ENCODE measurements at regions not wholly inside any gene's neighbourhood (a gene's known extent, or its start where the extent isn't known, plus 50 kb on each side); places are given as distances from the start of the nearest gene placed in this dataset.
"Not testable (repeated sequence)": the region's sequence is repeated elsewhere in the genome, so short reads cannot be mapped to it uniquely, and the experiment has no call there.

DNA sequence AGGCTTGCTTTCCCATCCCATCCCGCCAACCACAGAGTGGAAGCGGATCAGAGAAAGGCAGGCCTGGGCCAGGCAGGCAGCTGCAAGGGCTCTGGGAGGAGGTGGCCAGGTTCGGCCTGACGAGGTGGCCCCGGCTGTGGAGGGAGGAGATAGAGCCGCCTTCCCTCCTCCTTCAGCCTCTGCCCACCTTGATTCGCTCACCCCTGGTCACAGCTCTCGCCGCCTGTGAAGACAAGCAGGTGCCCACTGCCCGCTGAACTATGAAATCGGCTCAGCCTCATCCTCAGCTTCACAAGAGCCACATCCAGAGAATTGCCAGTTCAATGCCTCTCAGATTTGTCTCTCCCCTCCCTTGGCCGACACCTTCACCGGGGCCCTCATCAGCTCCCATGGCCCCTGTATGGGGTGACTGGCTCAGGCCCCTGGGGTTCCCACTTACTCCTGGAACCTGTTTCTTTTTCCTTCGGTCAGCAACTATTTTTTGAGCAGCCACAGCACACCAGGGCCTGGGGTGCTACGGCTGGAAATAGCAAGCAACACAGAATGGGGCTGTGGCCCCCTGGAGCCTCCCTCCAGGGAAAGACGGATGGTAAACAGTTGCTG lies 80.0 kb upstream of the CHST15 start:
- DNase-seq (ENCODE audit: low read depth in 4 of 4, low spot score in 3 of 4): no peak

DNA sequence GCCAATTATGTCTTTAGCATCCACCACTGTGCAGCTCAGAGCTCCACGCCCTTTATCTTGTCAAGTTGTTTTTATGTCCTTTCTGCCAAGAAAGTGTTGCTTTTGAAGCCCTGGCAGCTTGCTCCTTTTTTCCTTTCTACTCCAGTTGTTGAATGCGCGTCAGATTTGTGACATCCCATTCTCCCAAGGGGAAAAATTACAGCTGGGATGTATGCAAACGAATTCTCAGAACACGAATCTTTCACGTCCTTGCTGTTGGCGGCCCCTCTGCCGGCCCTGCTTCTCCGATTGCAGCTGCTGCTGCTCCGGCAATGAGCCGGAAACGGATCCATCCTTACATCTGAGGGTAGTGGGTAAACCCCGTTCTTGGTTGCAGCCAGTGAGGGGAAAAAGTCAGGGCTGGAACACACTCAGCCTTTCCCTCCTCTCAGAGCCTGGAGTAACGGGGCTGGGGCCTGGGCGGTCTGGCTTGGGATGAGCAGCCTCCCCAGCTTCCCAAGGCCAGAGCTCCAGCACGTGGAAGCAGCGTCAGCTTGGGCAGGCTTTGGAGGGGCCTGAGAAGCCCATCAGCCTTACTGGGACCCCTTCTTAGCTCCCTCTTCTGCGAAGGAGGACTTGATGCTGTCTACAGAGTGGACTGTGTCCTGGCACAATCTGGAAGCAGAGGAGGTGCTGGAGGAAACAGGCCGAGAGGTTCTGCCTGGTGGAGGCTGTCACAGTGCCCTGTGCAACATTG lies 79.0 kb upstream of the CHST15 start:
- no peak for DNase-seq (ENCODE audit: low read depth in 4 of 4, low spot score in 3 of 4)

DNA sequence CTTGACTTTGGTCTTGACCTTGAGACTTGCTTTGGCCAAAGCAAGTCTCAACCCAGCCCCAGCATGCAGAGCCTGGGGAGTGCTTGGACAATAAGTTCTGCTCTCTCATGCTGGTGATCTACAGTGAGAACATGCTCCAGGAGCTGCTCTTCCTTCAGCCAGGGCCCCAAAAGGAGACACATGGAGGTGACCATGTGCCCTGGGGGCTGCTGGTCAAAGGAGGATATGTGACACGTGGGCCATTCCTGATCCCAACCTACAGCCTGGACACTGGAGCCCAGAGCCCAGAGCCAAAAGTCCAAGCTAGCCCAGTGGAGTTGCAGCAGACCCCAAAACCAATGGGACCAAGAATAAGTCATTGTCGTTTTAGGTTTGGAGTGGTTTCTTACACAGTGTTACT lies 78.2 kb upstream of the CHST15 start:
- DNase-seq (ENCODE audit: low read depth in 4 of 4, low spot score in 3 of 4): no peak

DNA sequence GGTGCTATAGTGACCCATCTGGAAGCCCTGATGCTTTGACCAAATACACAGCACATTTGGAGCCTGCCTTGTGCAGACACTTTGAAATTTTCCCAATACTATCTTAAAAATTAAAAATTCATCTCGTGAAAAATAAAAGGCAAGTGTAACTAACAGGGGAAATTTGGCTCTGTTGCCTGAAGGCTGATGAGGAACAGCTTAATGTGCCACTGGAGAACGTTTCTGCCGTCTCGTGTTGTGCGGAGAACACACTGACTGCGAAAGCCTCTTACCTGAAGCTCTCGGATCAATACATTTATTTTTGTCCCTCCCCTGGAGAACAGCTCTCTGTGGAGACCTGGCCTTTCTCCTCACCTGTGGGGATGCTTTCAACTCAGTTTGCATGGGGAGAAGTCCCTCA lies 77.2 kb upstream of the CHST15 start:
- no peak for DNase-seq (ENCODE audit: low read depth in 4 of 4, low spot score in 3 of 4)

DNA sequence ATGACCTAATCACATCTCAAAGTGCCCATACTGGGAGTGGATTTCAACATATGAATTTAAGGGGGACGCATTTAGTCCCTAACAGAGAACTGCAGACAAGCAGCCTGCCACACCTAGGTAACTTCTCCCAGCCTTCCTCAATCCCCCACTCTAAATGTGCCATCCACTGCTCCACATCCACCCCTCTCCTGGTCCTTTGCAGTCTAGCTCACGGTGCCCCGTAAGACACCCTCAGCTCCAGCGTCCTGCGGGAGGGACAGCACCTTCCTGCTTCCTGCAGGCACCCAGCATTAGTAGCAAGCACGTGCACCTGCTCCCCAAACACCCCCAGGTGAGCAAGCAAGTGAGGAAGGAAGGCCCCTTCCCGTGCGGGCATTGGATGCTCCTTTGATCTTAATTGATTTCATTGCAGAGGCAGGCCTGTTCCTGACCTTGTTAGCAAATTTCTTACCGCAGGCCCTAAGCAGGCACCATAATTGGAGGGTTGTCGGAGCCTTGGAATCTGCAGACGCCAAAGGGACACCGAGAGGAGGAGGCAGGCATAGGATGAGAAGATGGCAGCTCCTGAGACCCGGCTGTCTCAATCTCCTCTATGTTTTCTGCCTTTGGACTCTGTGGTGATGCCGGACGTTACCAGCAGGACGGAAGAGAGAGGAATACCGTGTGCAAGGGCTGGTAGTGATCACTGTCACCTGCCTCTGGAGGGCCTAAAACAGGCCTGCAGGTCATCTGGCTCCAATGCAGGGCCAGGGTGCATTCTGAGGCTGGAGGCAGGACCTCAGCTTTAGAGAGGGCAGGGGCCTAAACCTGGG lies 75.8 kb upstream of the CHST15 start:
- no peak for DNase-seq (ENCODE audit: low read depth in 4 of 4, low spot score in 3 of 4)

DNA sequence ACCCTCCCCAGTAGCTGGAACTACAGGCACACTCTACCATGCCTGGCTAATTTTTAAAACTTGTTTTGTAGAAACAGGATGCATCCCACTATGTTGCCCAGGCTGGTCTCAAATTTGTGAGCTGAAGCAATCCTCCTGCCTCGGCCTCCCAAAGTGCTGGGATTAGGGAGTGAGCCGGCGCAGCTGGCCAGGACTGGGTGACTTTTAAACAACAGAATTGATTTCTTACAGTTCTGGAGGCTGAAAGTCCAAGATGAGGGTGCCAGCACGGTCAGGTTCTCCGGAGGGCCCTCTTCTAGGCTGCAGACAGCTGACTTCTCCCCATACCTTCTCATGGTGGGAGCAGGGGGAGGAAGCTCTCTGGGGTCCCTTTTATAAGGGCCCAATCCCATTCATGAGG lies 75.2 kb upstream of the CHST15 start:
- DNase-seq (ENCODE audit: low read depth in 4 of 4, low spot score in 3 of 4): no peak

DNA sequence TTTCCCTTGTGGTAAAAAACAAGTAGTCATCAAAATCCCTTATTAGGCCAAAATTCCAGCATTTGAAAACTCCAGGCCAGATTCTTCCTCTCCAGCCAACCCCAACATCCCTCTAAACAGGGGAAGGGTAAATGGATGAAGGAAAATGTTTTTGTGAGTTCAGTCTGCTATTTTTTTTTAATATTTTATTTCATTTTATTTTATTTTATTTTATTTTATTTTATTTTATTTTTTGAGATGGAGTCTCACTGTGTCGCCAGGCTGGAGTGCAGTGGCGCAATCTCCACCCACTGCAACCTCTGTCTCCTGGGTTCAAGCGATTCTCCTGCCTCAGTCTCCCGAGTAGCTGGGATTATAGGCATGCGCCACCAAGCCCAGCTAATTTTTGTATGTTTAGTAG lies 74.5 kb upstream of the CHST15 start:
- not testable (repeated sequence) for DNase-seq (ENCODE audit: low read depth in 4 of 4, low spot score in 3 of 4)

DNA sequence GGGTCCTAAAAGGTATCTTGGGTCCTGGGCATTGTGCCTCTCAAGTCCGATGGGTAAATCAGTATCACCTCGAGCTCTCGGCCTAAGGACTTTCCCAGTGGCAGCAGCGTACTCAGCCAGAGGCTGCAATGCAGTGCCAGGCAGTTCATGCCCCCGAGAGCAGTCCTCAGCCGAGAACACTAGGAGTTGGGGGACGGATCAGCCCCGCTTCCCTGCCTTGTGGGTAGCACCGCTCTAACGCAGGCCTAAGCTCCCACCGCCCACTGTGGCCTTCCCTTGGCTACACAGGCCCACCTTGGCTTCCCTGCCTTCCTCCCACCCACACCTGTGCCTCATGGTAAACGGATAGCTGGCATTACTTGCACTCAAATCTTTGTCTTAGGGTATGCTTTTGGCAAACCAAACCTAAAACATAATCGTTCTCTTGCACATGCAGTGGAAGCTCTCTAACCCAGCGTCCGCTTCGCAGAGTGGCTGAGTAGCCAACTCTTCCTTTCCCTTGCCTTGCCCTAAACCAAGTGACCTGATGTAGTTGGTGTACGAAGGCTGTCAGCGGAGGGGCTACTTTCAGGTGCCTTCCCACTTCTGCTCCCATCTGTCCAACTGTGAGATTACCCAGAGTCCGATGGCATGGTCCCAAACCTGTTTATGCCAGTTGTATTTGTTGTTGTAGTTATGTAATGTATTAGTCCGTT lies 73.2 kb upstream of the CHST15 start:
- no peak for DNase-seq (ENCODE audit: low read depth in 4 of 4, low spot score in 3 of 4)

DNA sequence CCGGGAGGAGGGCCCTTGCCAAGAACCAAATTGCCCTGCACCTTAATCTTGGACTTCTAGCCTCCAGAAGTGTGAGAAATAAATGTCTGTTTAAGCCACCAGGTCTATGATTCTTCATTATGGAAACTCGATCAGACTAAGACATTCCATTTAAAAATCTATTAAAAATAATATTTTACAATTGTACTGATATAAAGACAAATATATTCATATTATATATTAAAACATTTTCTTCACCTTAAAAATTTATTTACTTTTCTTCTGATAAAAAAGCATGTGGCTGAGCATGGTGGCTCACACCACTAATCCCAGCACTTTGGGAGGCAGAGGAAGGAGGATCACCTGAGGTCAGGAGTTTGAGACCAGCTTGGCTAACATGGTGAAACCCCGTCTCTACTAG lies 72.4 kb upstream of the CHST15 start:
- DNase-seq (ENCODE audit: low read depth in 4 of 4, low spot score in 3 of 4): no peak

DNA sequence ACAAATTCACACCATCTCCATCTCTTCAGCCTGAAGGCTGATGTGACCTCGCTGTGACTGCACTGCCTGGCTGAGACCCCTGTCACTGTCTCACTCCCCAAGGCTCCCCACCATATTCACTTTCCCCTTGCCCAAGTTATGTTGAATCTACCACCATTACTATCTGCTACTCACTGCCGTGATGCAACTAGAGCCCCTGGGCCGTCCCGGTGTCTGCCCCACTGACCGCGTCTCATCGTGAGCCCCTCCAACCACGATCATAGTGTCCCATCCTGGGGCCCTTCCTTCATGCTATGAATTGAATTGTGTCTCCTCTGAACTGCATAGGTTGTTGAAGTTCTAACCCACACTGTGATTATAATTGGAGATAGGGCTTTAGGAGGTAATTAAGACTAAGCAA lies 71.9 kb upstream of the CHST15 start:
- DNase-seq (ENCODE audit: low read depth in 4 of 4, low spot score in 3 of 4): no peak

DNA sequence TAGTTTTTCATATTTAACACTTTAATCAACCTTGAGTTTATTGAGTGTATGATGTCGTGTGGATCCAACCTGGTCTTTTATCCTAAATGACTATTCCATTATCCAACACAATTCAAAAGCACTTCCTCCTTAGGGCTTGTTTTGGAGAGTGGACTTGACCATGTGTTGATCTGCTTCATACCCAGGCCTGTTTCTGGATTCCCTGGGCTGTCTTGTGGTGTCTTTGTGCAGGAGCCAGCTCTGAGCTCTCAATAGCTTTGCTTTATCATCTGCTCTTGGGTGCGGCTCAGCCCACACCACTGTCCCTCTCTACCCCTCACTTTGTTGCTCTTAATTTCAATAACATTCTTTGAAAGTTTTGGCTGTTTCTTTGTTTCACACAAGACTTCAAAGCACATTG lies 70.9 kb upstream of the CHST15 start:
- DNase-seq (ENCODE audit: low read depth in 4 of 4, low spot score in 3 of 4): no peak

DNA sequence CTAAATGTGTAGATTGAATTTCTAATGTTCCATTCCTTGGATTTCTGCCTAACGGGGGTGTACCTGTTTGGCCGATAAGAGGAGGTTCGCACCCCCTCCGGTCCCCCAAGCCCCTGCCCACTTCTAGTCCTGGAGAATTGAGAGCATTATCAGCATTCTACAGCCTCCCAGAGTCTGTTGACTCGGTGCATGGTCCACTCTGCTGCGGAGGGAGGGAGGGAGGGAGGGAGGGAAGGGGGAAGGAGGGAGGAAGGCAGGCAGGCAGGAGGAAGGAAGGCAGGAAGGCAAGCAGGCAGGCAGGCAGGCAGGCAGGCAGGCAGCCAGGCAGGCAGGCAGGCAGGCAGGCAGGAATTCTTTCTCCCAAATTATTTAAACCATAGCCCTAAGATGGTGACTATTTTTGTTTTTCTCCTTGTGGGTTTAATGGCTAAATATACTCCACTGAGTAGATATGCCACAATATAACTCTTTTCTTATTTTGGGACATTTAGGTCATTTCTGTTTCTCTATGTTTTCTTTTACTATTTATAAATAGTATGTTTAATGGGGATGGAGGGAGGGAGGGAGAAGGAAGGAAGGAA lies 69.5 kb upstream of the CHST15 start:
- DNase-seq (ENCODE audit: low read depth in 4 of 4, low spot score in 3 of 4): no peak

DNA sequence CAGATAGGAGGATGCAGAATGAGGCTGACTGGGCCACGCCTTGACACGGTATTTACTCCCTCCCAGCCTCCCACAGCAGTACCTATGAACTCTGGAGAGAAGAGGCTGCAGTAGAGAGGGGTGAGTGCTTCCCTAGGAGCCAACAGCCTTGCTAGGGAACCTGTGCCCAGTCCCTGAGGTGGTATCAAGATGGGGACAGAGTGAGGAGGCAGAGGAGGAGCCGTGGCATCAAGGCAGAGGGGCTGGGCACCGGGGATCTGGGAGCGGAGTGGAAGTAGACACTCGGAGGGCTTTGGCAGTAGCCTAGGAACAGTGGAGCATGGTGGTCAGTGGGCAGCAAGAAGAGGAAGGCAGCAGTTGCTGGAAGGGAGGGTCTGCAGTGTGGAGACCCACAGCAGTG lies 68.7 kb upstream of the CHST15 start:
- no peak for DNase-seq (ENCODE audit: low read depth in 4 of 4, low spot score in 3 of 4)

DNA sequence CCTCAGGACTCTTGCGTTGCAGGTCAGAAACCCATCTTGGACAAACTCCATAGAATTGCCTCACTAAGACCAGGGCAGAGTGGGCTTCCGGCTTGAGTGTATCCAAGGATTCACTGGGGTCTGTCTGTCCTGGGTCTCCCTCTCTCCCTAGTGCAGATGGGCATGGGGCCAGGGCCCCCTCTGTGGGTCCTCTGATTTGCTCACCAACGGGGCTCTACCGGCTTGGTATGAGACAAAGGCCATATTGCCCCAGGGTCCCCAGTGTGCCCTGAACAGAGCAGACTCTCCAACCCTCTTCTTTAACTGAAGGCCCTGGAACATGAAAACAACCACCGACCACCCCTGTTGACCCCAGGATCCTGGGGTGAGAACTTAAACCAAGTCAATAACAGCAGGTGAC lies 68.2 kb upstream of the CHST15 start:
- DNase-seq (ENCODE audit: low read depth in 4 of 4, low spot score in 3 of 4): no peak

DNA sequence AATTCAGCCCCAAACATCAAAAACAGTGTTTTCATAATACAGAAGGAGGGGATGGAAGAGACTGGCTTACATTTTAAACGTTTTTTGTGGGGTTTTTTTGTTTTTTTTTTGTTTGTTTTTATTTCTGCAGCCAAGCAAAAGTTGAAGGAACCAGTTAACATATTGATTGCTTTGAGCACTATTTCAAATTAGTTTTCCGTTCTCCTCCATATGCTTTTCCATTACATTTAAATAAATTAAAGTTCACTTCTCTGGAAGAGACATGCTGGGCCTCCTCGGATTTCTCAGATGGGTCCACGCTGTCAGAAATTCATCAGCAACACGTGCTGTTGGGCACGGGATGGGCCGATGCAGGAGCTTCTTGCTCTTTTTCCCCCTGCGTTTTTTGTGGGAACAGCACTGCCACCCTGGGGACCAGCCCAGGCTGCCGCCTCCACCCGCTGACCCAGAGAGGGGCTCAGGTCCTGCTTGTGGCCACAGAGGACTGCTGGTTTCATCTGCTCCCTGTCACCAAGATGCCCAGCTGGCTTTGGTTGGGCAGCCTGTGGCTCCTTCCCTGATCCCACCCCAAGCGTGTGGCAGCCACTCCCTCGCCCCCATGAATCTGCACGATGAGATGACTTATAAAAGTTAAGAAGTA lies 67.7 kb upstream of the CHST15 start:
- no peak for DNase-seq (ENCODE audit: low read depth in 4 of 4, low spot score in 3 of 4)

DNA sequence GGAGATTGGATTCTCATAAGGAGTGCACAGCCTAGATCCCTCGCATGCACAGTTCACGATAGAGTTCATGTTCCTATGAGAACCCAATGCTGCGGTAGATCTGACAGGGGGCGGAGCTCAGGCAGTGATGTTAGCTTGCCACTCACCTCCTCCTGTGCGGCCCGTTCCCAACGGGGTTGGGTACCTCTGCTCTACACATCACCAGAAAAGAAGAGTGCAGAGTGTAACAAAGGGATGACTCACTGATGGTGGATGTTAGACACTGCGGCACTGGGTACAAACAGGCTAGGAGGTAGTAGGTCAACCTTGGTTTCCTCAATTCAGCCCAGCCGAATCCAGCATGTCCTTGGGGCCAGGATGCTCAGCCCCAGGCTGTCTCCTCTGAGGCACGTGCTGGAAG lies 66.8 kb upstream of the CHST15 start:
- no peak for DNase-seq (ENCODE audit: low read depth in 4 of 4, low spot score in 3 of 4)

DNA sequence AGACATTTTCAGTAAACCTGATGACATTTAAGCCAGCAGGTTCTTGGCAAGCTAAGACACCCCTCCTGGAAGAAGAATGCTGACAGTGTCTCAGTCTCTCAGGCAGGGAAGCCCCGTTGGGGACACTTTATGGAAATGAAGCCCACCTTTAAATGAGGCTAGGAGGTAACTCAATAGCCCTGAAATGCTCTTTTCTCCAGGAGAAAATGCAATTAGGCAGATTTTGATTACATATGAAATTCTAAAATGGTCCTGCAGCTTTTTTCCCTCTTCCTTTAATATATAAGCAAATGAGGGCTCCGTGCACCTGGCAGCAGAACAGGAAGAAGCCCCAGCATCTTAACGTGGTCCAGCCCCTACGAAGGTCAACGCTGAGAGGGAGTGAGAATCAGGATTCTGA lies 65.8 kb upstream of the CHST15 start:
- no peak for DNase-seq (ENCODE audit: low read depth in 4 of 4, low spot score in 3 of 4)

DNA sequence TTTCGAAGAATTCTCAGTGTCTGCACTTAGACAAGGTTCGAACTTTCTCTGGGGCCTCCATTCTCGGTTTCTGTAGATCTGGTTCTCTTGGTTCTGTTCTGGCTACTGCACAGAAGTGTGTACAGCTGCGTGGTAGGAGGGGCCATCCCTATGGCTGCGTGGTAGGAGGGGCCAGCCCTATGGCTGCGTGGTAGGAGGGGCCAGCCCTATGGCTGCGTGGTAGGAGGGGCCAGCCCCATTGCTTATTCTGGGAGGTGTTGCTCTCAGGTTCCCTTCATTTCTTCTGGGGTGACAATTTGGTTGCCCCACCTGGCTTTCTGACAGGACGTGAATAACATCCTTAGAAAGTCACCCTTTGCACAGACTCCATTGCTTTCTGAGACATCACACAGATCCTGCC lies 65.2 kb upstream of the CHST15 start:
- DNase-seq (ENCODE audit: low read depth in 4 of 4, low spot score in 3 of 4): no peak

DNA sequence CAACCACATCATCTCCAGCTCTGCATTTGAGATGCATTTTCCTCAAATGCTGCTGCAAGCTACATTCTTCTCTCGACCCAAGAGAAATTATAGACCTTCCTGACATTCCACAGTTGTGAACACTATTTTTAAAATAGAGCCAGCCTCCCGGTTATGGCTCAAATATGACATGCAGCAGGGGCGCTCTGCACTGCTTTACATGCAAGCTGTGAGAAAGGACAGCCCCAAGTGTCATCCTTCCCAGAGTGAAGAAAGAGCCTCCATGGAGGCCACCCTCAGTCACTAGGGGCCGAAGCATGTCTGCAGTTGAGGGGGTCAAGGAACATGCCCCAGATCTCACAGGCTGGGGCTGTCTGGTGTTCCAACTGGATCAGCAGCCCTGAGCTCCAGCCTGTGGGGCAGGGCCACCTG lies 63.9 kb upstream of the CHST15 start:
- no peak for DNase-seq (ENCODE audit: low read depth in 4 of 4, low spot score in 3 of 4)

DNA sequence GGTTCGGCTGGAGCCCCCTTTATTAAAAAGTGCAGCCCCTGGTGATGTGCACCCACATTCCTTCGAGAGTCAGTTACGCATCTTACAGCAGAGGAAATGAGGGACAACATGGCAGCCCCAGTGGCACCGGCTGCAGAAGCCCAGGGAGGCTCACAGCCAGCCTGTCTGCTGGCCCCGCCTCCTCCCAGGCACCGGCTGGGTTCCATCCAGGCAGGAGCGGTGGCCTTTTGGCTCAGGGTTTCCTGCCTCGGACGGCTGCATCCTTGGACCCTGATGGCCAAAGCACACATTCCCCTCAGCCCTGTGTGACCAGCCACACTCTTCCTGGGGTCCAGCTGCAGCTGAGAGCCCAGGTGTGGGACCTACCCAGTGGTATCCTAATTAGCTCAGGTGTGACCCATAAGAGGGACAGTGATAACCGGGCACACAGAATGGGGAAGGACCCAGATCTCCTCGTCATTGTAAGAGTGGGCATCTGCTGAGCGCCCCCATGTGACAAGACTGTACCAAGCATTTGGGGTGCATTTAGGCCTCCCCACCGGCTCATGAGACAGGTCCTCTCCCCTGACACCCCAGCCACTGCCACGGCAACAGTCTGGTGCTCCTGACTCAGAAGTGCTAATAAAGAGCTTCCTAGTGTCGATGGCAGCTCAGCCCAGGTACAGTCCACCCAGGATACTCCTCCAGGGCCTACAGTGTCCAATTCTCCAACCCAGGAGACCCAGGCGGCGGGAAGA lies 63.3 kb upstream of the CHST15 start:
- DNase-seq (ENCODE audit: low read depth in 4 of 4, low spot score in 3 of 4): peak in 1 of 4 donors; percentile 37
